ENCODE measurements at regions not wholly inside any gene's neighbourhood (a gene's known extent, or its start where the extent isn't known, plus 50 kb on each side); places are given as distances from the start of the nearest gene placed in this dataset.
"Not testable (repeated sequence)": the region's sequence is repeated elsewhere in the genome, so short reads cannot be mapped to it uniquely, and the experiment has no call there.

GRCh38 chr3:31193429-31193828, 299.0 kb upstream of the GADL1 start:
- H3K27ac ChIP-seq (ENCODE audit: low read depth in 1 of 2, low read length in 1 of 2) = no peak overlapping the region
- H3K4me1 ChIP-seq (ENCODE audit: control insufficient read depth in 2 of 2, insufficient read depth in 2 of 2, low read length in 2 of 2) = peaks cover 0 to 6% of the 10 kb centered on the region in 2 donors
- H3K27me3 ChIP-seq (ENCODE audit: control insufficient read depth in 2 of 2, insufficient read depth in 1 of 2, low read length in 1 of 2) = no peaks in the 10 kb centered on the region
- H3K9me3 ChIP-seq (ENCODE audit: control insufficient read depth in 2 of 2, insufficient read depth in 1 of 2, low read length in 1 of 2) = no peaks in the 10 kb centered on the region
- no peak for DNase-seq (ENCODE audit: low read depth in 6 of 9, low spot score in 9 of 9)
- no peak overlapping the region for H3K4me3 ChIP-seq (ENCODE audit: low read length in 2 of 2)
- WGBS = 98% methylated on average over 2 of the region's 2 CpGs
- H3K36me3 ChIP-seq (ENCODE audit: control insufficient read depth in 2 of 2, insufficient read depth in 2 of 2, low read length in 1 of 2) = no peaks in the 10 kb centered on the region

GRCh38 chr3:31193871-31194270, 299.4 kb upstream of the GADL1 start:
- no peak overlapping the region for H3K27ac ChIP-seq (ENCODE audit: low read depth in 1 of 2, low read length in 1 of 2)
- 97% methylated on average over 1 of the region's 1 CpG for WGBS
- no peaks in the 10 kb centered on the region for H3K9me3 ChIP-seq (ENCODE audit: control insufficient read depth in 2 of 2, insufficient read depth in 1 of 2, low read length in 1 of 2)
- H3K36me3 ChIP-seq (ENCODE audit: control insufficient read depth in 2 of 2, insufficient read depth in 2 of 2, low read length in 1 of 2) = no peaks in the 10 kb centered on the region
- no peak for DNase-seq (ENCODE audit: low read depth in 6 of 9, low spot score in 9 of 9)
- no peaks in the 10 kb centered on the region for H3K27me3 ChIP-seq (ENCODE audit: control insufficient read depth in 2 of 2, insufficient read depth in 1 of 2, low read length in 1 of 2)
- H3K4me3 ChIP-seq (ENCODE audit: low read length in 2 of 2) = no peak overlapping the region
- H3K4me1 ChIP-seq (ENCODE audit: control insufficient read depth in 2 of 2, insufficient read depth in 2 of 2, low read length in 2 of 2) = peaks cover 0 to 6% of the 10 kb centered on the region in 2 donors

GRCh38 chr3:31196261-31196660, 301.8 kb upstream of the GADL1 start:
- no peaks in the 10 kb centered on the region for H3K27me3 ChIP-seq (ENCODE audit: control insufficient read depth in 2 of 2, insufficient read depth in 1 of 2, low read length in 1 of 2)
- H3K9me3 ChIP-seq (ENCODE audit: control insufficient read depth in 2 of 2, insufficient read depth in 1 of 2, low read length in 1 of 2) = no peaks in the 10 kb centered on the region
- peak overlapping the region in 1 of 2 donors; percentile 8 for H3K27ac ChIP-seq (ENCODE audit: low read depth in 1 of 2, low read length in 1 of 2)
- H3K4me1 ChIP-seq (ENCODE audit: control insufficient read depth in 2 of 2, insufficient read depth in 2 of 2, low read length in 2 of 2) = peaks cover 0 to 6% of the 10 kb centered on the region in 2 donors
- DNase-seq (ENCODE audit: low read depth in 6 of 9, low spot score in 9 of 9) = no peak
- H3K4me3 ChIP-seq (ENCODE audit: low read length in 2 of 2) = no peak overlapping the region
- no peaks in the 10 kb centered on the region for H3K36me3 ChIP-seq (ENCODE audit: control insufficient read depth in 2 of 2, insufficient read depth in 2 of 2, low read length in 1 of 2)

- Histone ChIP-seq H3K27ac (ENCODE audit: low read depth in 1 of 2, low read length in 1 of 2) (no peak overlapping the region), H3K9me3 (ENCODE audit: control insufficient read depth in 2 of 2, insufficient read depth in 1 of 2, low read length in 1 of 2) (no peaks in the 10 kb centered on the region), H3K4me1 (ENCODE audit: control insufficient read depth in 2 of 2, insufficient read depth in 2 of 2, low read length in 2 of 2) (peaks cover 0 to 6% of the 10 kb centered on the region in 2 donors), H3K36me3 (ENCODE audit: control insufficient read depth in 2 of 2, insufficient read depth in 2 of 2, low read length in 1 of 2) (no peaks in the 10 kb centered on the region), H3K4me3 (ENCODE audit: low read length in 2 of 2) (no peak overlapping the region), H3K27me3 (ENCODE audit: control insufficient read depth in 2 of 2, insufficient read depth in 1 of 2, low read length in 1 of 2) (no peaks in the 10 kb centered on the region)
- WGBS = 90% methylated on average over 7 of the region's 7 CpGs
- no peak for DNase-seq (ENCODE audit: low read depth in 6 of 9, low spot score in 9 of 9)
Measured at GRCh38 chr3:31196881-31197364, 302.5 kb upstream of the GADL1 start.

GRCh38 chr3:31197941-31198340, 303.5 kb upstream of the GADL1 start:
- H3K36me3 ChIP-seq (ENCODE audit: control insufficient read depth in 2 of 2, insufficient read depth in 2 of 2, low read length in 1 of 2) = no peaks in the 10 kb centered on the region
- H3K4me3 ChIP-seq (ENCODE audit: low read length in 2 of 2) = no peak overlapping the region
- no peaks in the 10 kb centered on the region for H3K9me3 ChIP-seq (ENCODE audit: control insufficient read depth in 2 of 2, insufficient read depth in 1 of 2, low read length in 1 of 2)
- no peak for DNase-seq (ENCODE audit: low read depth in 6 of 9, low spot score in 9 of 9)
- WGBS = 96% methylated on average over 2 of the region's 2 CpGs
- H3K4me1 ChIP-seq (ENCODE audit: control insufficient read depth in 2 of 2, insufficient read depth in 2 of 2, low read length in 2 of 2) = peaks cover 0 to 6% of the 10 kb centered on the region in 2 donors
- H3K27me3 ChIP-seq (ENCODE audit: control insufficient read depth in 2 of 2, insufficient read depth in 1 of 2, low read length in 1 of 2) = no peaks in the 10 kb centered on the region
- peak overlapping the region in 1 of 2 donors; percentile 58 for H3K27ac ChIP-seq (ENCODE audit: low read depth in 1 of 2, low read length in 1 of 2)

- Histone ChIP-seq H3K4me1 (ENCODE audit: control insufficient read depth in 2 of 2, insufficient read depth in 2 of 2, low read length in 2 of 2) (peaks cover 0 to 6% of the 10 kb centered on the region in 2 donors), H3K9me3 (ENCODE audit: control insufficient read depth in 2 of 2, insufficient read depth in 1 of 2, low read length in 1 of 2) (no peaks in the 10 kb centered on the region), H3K27ac (ENCODE audit: low read depth in 1 of 2, low read length in 1 of 2) (no peak overlapping the region), H3K27me3 (ENCODE audit: control insufficient read depth in 2 of 2, insufficient read depth in 1 of 2, low read length in 1 of 2) (no peaks in the 10 kb centered on the region), H3K4me3 (ENCODE audit: low read length in 2 of 2) (no peak overlapping the region), H3K36me3 (ENCODE audit: control insufficient read depth in 2 of 2, insufficient read depth in 2 of 2, low read length in 1 of 2) (no peaks in the 10 kb centered on the region)
- DNase-seq (ENCODE audit: low read depth in 6 of 9, low spot score in 9 of 9) = no peak
Measured at GRCh38 chr3:31198890-31199289, 304.4 kb upstream of the GADL1 start.

- no peak overlapping the region for H3K4me3 ChIP-seq (ENCODE audit: low read length in 2 of 2)
- no peaks in the 10 kb centered on the region for H3K4me1 ChIP-seq (ENCODE audit: control insufficient read depth in 2 of 2, insufficient read depth in 2 of 2, low read length in 2 of 2)
- H3K36me3 ChIP-seq (ENCODE audit: control insufficient read depth in 2 of 2, insufficient read depth in 2 of 2, low read length in 1 of 2) = no peaks in the 10 kb centered on the region
- WGBS = 96% methylated on average over 5 of the region's 5 CpGs
- no peak for DNase-seq (ENCODE audit: low read depth in 6 of 9, low spot score in 9 of 9)
- no peak overlapping the region for H3K27ac ChIP-seq (ENCODE audit: low read depth in 1 of 2, low read length in 1 of 2)
- no peaks in the 10 kb centered on the region for H3K9me3 ChIP-seq (ENCODE audit: control insufficient read depth in 2 of 2, insufficient read depth in 1 of 2, low read length in 1 of 2)
- H3K27me3 ChIP-seq (ENCODE audit: control insufficient read depth in 2 of 2, insufficient read depth in 1 of 2, low read length in 1 of 2) = no peaks in the 10 kb centered on the region
Measured at GRCh38 chr3:31203960-31204795, 309.7 kb upstream of the GADL1 start.

GRCh38 chr3:31204796-31205056, 310.3 kb upstream of the GADL1 start:
- not testable (repeated sequence) for H3K4me1 ChIP-seq (ENCODE audit: control insufficient read depth in 2 of 2, insufficient read depth in 2 of 2, low read length in 2 of 2)

GRCh38 chr3:31210068-31210645, 315.7 kb upstream of the GADL1 start:
- Histone ChIP-seq H3K9me3 (ENCODE audit: control insufficient read depth in 2 of 2, insufficient read depth in 1 of 2, low read length in 1 of 2) (no peaks in the 10 kb centered on the region), H3K27me3 (ENCODE audit: control insufficient read depth in 2 of 2, insufficient read depth in 1 of 2, low read length in 1 of 2) (no peaks in the 10 kb centered on the region)
- 94% methylated on average over 5 of the region's 5 CpGs for WGBS

More at GRCh38 chr3:31204796-31205056, 310.3 kb upstream of the GADL1 start:
- DNase-seq (ENCODE audit: low read depth in 6 of 9, low spot score in 9 of 9); H3K36me3 ChIP-seq (ENCODE audit: control insufficient read depth in 2 of 2, insufficient read depth in 2 of 2, low read length in 1 of 2); H3K27me3 ChIP-seq (ENCODE audit: control insufficient read depth in 2 of 2, insufficient read depth in 1 of 2, low read length in 1 of 2); H3K4me3 ChIP-seq (ENCODE audit: low read length in 2 of 2); H3K27ac ChIP-seq (ENCODE audit: low read depth in 1 of 2, low read length in 1 of 2); H3K9me3 ChIP-seq (ENCODE audit: control insufficient read depth in 2 of 2, insufficient read depth in 1 of 2, low read length in 1 of 2): not testable (repeated sequence)
- WGBS = 99% methylated on average over 4 of the region's 4 CpGs

More at GRCh38 chr3:31210068-31210645, 315.7 kb upstream of the GADL1 start:
- Histone ChIP-seq H3K4me1 (ENCODE audit: control insufficient read depth in 2 of 2, insufficient read depth in 2 of 2, low read length in 2 of 2) (peaks cover 22 to 34% of the 10 kb centered on the region in 2 donors), H3K27ac (ENCODE audit: low read depth in 1 of 2, low read length in 1 of 2) (no peak overlapping the region), H3K4me3 (ENCODE audit: low read length in 2 of 2) (no peak overlapping the region), H3K36me3 (ENCODE audit: control insufficient read depth in 2 of 2, insufficient read depth in 2 of 2, low read length in 1 of 2) (no peaks in the 10 kb centered on the region)
- no peak for DNase-seq (ENCODE audit: low read depth in 6 of 9, low spot score in 9 of 9)
